ENCODE measurements at regions not wholly inside any gene's neighbourhood (a gene's known extent, or its start where the extent isn't known, plus 50 kb on each side); places are given as distances from the start of the nearest gene placed in this dataset.

DNA sequence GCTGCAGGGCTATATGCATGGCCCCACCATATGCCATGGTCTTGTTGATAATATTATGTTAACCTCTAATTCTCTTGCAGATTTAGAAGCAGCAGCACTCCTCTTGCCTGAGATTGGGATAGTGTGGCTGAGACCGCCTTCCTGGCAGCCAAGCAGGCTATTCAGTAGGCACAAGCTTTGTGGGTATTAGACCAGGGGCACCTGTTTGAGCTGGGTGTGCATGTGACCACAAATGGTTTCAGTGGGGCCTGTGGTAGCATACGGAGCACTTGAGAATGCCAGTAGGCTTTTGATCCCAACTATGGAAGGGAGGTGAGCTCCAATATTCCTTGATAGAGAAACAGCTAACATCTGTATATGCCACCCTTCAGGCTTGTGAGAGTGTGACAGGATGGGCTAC lies 625.1 kb upstream of the NUDT12 start:
- TF ChIP-seq, protein P1, sequence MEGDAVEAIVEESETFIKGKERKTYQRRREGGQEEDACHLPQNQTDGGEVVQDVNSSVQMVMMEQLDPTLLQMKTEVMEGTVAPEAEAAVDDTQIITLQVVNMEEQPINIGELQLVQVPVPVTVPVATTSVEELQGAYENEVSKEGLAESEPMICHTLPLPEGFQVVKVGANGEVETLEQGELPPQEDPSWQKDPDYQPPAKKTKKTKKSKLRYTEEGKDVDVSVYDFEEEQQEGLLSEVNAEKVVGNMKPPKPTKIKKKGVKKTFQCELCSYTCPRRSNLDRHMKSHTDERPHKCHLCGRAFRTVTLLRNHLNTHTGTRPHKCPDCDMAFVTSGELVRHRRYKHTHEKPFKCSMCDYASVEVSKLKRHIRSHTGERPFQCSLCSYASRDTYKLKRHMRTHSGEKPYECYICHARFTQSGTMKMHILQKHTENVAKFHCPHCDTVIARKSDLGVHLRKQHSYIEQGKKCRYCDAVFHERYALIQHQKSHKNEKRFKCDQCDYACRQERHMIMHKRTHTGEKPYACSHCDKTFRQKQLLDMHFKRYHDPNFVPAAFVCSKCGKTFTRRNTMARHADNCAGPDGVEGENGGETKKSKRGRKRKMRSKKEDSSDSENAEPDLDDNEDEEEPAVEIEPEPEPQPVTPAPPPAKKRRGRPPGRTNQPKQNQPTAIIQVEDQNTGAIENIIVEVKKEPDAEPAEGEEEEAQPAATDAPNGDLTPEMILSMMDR (IDR thresholded peaks at IDR 0.05; ENCODE audit: extremely low read depth, insufficient read depth, missing control alignments) = no peak
- in situ Hi-C loops (cut with MboI; ENCODE audit: low pct_unique_long_range_greater_than_20kb, low sequenced_read_pairs, unreplicated experiment) = loop anchor here (25.0 kb wide), 1 partner anchor 375 kb away; no protein-coding TSS in a partner anchor
- DNase-seq (ENCODE audit: low spot score) = no peak

DNA sequence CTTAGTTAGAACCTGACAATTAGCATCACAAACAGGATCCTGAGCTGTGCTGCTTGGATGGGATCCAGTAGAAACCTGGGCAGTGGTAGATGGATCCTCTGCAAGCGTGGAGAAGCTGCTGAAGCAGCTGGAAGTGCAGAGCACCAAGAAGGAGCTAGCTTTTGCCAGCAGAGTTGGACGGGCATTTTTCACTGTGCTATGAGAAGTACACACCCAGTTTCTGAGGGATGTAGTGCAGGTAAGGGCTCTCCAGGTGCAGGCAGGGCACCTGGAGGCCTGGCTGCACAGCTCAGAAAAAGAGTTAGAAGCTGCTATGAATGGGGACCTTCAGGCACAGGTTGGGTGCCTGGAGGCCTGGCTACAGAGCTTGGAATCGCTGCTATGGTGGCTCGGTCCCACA lies 623.9 kb upstream of the NUDT12 start:
- TF ChIP-seq, protein P1 (IDR thresholded peaks at IDR 0.05; ENCODE audit: extremely low read depth, insufficient read depth, missing control alignments) = no peak
- in situ Hi-C loops (cut with MboI; ENCODE audit: low pct_unique_long_range_greater_than_20kb, low sequenced_read_pairs, unreplicated experiment) = loop anchor here (25.0 kb wide), 1 partner anchor 374 kb away; no protein-coding TSS in a partner anchor
- DNase-seq (ENCODE audit: low spot score) = no peak

DNA sequence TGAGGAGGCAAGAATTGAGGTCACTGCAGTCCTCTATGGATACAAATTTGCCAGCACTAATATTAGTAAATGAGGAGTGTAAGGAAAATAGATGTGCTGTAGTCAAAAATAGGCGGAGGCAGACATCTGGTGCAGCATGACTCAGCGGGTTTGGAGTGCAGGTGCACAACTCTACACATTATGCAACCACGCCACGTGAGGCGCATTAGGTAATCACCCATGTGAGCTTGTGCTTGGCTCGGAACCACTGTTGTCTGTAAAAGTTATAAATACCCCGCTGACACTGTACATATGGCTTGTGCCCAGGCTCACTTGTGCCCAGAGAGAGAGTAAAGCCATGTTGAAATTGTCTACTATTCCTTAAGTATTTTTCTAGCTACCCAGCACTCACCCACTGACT lies 623.5 kb upstream of the NUDT12 start:
- no peak for DNase-seq (ENCODE audit: low spot score)
- in situ Hi-C loops (cut with MboI; ENCODE audit: low pct_unique_long_range_greater_than_20kb, low sequenced_read_pairs, unreplicated experiment) = loop anchor here (25.0 kb wide), 1 partner anchor 374 kb away; no protein-coding TSS in a partner anchor
- TF ChIP-seq, protein P1 (IDR thresholded peaks at IDR 0.05; ENCODE audit: extremely low read depth, insufficient read depth, missing control alignments) = no peak

DNA sequence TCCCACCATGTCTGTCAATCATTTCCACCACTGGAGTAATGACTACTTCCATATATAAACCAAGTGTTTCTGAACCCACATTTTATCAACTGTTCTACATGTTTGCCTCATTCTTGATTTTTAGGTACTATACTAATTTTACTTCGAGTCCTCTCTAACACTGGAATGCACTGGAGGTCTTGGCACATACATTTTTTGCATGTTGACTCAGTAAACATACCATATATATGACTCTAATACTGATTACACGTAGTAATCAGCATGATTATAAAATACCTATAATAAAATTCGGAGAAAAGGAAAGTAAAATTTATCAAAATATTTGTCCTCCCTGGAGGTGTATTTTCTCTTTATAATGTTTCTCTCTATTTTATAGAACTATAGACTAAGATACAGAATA lies 621.7 kb upstream of the NUDT12 start:
- in situ Hi-C loops (cut with MboI; ENCODE audit: low pct_unique_long_range_greater_than_20kb, low sequenced_read_pairs, unreplicated experiment) = loop anchor here (25.0 kb wide), 1 partner anchor 372 kb away; no protein-coding TSS in a partner anchor
- TF ChIP-seq, protein P1 (IDR thresholded peaks at IDR 0.05; ENCODE audit: extremely low read depth, insufficient read depth, missing control alignments) = no peak
- no peak for DNase-seq (ENCODE audit: low spot score)

DNA sequence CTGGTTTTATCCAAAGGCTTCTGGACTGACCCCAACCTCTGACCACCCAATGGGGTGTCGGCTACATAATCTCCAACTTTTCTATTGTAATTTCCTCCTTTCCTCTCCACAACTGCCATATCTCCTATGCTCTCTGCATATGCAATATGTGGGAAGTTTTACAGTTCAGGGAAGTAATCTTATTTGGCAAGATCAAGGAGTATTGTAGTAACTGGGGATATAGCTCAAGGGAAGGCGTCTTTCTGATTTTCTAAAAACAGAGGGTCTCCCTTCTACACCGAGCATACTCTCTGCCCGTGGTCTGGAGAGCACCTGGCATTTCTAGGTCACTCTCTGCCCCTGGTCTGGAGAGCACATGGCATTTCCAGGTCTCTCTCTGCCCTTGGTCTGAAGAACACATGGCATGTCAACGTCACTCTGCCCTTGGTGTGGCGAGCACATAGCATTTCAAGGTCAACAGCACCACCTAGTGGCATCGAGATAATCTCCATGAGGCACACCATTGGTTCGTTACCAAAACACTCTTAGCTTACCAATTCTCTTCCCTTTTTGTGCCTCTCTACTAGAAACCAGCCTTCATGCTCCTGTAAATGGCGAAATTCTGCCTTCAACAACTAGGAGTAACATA lies 616.4 kb upstream of the NUDT12 start:
- DNase-seq (ENCODE audit: low spot score) = peak; percentile 29
- in situ Hi-C loops (cut with MboI; ENCODE audit: low pct_unique_long_range_greater_than_20kb, low sequenced_read_pairs, unreplicated experiment) = loop anchor here (25.0 kb wide), 1 partner anchor 367 kb away; no protein-coding TSS in a partner anchor
- TF ChIP-seq, protein P1 (IDR thresholded peaks at IDR 0.05; ENCODE audit: extremely low read depth, insufficient read depth, missing control alignments) = peak; percentile 80

DNA sequence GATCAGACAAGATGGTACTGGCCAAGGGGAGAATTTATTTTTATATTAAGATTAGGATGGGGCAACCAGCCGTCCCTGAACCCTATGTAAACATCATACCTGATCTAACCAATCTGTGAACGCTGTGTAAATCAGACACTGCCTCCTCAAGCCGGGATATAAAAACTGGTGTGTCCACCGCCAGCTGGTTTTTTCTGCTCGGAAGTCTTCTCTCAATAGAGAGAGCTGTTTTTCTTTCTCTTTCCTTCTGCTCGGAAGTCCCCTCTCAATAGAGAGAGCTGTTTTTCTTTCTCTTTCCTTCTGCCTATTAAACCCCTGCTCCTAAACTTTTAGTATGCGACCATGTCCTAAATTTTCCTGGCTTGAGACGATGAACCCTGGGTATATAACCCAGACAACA lies 615.5 kb upstream of the NUDT12 start:
- DNase-seq (ENCODE audit: low spot score) = no peak
- in situ Hi-C loops (cut with MboI; ENCODE audit: low pct_unique_long_range_greater_than_20kb, low sequenced_read_pairs, unreplicated experiment) = loop anchor here (25.0 kb wide), 1 partner anchor 366 kb away; no protein-coding TSS in a partner anchor
- TF ChIP-seq, protein P1 (IDR thresholded peaks at IDR 0.05; ENCODE audit: extremely low read depth, insufficient read depth, missing control alignments) = no peak
